Coronary artery (tissue), 2 donors: ENCODE measurements at regions not wholly inside any gene's neighbourhood (a gene's known extent, or its start where the extent isn't known, plus 50 kb on each side); places are given as distances from the start of the nearest gene placed in this dataset.
"Not testable (repeated sequence)": the region's sequence is repeated elsewhere in the genome, so short reads cannot be mapped to it uniquely, and the experiment has no call there.

Source experiments
- DNase-seq: peaks from one replicate; pipeline ENCODE4 v3.0.0-alpha.2; 2017; ENCODE audit warnings: low spot score
- H3K27ac ChIP-seq, 2 donors: fragments of 200-600 bp; sonication (generic); one replicate each; pipeline ENCODE4 v1.5.1; 2016 to 2019
- H3K4me3 ChIP-seq: fragments of 200-600 bp; sonication (generic); 2 replicates; pipeline ENCODE4 v1.5.1; 2016; ENCODE audit warnings: mild to moderate bottlenecking, moderate library complexity
- TF ChIP-seq, protein P1 (sequence below): fragments of 200-600 bp; sonication (generic); IDR thresholded peaks from one replicate; pipeline ENCODE4 v1.5.1; 2019; ENCODE audit warnings: antibody characterized with exemption

GRCh38 chr22:35178446-35178845, 78.8 kb upstream of the HMGXB4 start:
- no peak overlapping the region for H3K27ac ChIP-seq
- no peak for DNase-seq
- no peak overlapping the region for H3K4me3 ChIP-seq
- TF ChIP-seq, protein P1, sequence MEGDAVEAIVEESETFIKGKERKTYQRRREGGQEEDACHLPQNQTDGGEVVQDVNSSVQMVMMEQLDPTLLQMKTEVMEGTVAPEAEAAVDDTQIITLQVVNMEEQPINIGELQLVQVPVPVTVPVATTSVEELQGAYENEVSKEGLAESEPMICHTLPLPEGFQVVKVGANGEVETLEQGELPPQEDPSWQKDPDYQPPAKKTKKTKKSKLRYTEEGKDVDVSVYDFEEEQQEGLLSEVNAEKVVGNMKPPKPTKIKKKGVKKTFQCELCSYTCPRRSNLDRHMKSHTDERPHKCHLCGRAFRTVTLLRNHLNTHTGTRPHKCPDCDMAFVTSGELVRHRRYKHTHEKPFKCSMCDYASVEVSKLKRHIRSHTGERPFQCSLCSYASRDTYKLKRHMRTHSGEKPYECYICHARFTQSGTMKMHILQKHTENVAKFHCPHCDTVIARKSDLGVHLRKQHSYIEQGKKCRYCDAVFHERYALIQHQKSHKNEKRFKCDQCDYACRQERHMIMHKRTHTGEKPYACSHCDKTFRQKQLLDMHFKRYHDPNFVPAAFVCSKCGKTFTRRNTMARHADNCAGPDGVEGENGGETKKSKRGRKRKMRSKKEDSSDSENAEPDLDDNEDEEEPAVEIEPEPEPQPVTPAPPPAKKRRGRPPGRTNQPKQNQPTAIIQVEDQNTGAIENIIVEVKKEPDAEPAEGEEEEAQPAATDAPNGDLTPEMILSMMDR = no peak

GRCh38 chr22:35183917-35184316, 73.4 kb upstream of the HMGXB4 start:
- TF ChIP-seq, protein P1 = no peak
- no peak overlapping the region for H3K27ac ChIP-seq

DNA sequence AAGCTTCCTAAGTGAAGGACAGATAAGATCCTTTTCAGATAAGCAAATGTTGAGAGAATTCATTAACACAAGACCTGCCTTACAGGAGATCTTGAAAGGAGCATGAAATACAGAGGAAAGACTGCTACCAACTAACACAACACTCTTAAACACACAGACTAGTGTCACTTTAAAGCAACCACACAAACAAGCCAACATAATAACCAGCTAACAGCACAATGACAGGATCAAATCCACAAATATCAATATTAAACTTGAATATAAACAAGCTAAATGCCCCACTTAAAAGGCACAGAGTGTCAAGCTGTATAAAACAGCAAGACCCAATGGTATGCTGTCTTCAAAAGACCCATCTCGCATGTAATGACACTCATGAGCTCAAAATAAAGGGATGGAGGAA, 70.8 kb upstream of the HMGXB4 start:
- TF ChIP-seq, protein P1 = no peak
- no peak overlapping the region for H3K27ac ChIP-seq
- DNase-seq = no peak
- H3K4me3 ChIP-seq = no peak overlapping the region

More at GRCh38 chr22:35183917-35184316, 73.4 kb upstream of the HMGXB4 start:
- DNase-seq = no peak
- no peak overlapping the region for H3K4me3 ChIP-seq

DNA sequence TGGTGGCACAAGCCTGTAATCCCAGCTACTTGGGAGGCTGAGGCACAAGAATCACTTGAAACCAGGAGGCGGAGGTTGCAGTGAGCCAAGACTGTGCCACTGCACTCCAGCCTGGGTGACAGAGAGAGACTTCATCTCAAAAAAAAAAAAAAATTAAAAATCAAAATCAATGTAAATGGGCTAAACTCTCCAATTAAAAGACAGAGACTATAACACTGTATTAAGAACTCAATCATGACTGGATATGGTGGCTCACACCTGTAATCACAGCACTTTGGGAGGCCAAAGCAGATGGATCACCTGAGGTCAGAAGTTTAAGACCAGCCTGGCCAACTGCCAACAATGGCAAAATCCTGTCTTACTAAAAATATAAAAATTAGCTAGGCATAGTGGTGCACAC, 68.4 kb upstream of the HMGXB4 start:
- not testable (repeated sequence) for H3K27ac ChIP-seq, DNase-seq, H3K4me3 ChIP-seq

GRCh38 chr22:35189559-35189958, 67.7 kb upstream of the HMGXB4 start:
- Histone ChIP-seq H3K27ac (no peak overlapping the region), H3K4me3 (no peak overlapping the region)
- TF ChIP-seq, protein P1 = no peak
- no peak for DNase-seq

GRCh38 chr22:35191412-35191811, 65.9 kb upstream of the HMGXB4 start:
- Histone ChIP-seq H3K4me3 (no peak overlapping the region), H3K27ac (no peak overlapping the region)
- TF ChIP-seq, protein P1 = no peak
- no peak for DNase-seq

DNA sequence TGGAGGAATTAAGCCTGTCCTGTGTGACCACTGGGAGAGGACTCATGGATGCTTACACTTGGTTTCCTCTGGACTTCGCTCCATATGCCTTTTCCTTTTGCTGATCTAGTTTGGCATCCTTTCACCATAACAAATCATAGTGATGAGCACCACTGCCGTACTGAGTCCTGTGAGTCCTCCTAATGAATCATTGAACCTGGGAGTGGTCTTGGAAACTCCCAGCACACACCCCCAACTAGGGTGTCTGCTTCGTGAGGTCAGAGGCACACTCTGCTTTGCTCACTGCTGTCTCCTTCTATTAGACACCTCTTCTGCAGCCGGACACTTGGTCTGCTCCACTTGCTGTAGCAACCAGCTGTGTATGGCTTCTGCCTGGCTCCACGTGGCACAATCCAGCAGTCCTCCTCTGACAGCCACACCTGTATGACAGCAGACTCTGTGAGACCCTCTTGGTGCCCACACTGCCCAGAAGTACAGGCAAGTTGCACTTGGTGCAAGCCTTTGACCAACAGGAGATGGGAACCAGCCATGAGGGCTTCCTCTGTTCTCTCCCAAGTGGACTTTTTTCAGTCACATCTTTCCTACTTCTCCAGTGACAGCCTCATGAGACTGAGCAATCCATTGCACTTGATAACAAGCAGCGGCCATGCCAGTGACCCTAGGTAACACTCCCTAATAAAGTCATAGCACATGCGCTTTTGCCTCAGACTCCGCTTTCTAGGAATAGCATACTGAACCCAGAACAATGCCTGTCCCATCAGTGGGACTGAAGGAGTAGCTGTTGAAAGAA, 65.0 kb upstream of the HMGXB4 start:
- TF ChIP-seq, protein P1 = no peak
- Histone ChIP-seq H3K27ac (no peak overlapping the region), H3K4me3 (no peak overlapping the region)
- no peak for DNase-seq
